Activated effector memory CD4-positive, alpha-beta T cell treated with anti-CD3 and anti-CD28 coated beads, Interleukin-2, amount 50 U/mL, for 16 hours (primary cell): ENCODE measurements at regions not wholly inside any gene's neighbourhood (a gene's known extent, or its start where the extent isn't known, plus 50 kb on each side); places are given as distances from the start of the nearest gene placed in this dataset.
"Not testable (repeated sequence)": the region's sequence is repeated elsewhere in the genome, so short reads cannot be mapped to it uniquely, and the experiment has no call there.

Source experiments
- DNase-seq: peaks from one replicate; pipeline ENCODE4 v3.0.0-alpha.2; 2020

- no peak for DNase-seq
Measured at GRCh38 chr13:44652168-44652567, 76.0 kb upstream of the TSC22D1 start.

- no peak for DNase-seq
Measured at GRCh38 chr13:44651724-44652123, 75.6 kb upstream of the TSC22D1 start.

GRCh38 chr13:44651209-44651608 is 75.1 kb upstream of the TSC22D1 start:
- DNase-seq = no peak

- no peak for DNase-seq
Measured at GRCh38 chr13:44649834-44650233, 73.7 kb upstream of the TSC22D1 start.

- DNase-seq = no peak
Measured at GRCh38 chr13:44649104-44649428, 72.9 kb upstream of the TSC22D1 start.

GRCh38 chr13:44648392-44649103 is 72.4 kb upstream of the TSC22D1 start:
- DNase-seq = no peak

GRCh38 chr13:44647560-44647959 is 71.4 kb upstream of the TSC22D1 start:
- not testable (repeated sequence) for DNase-seq

GRCh38 chr13:44646044-44646443 is 69.9 kb upstream of the TSC22D1 start:
- DNase-seq = no peak

GRCh38 chr13:44643256-44643655 is 67.1 kb upstream of the TSC22D1 start:
- DNase-seq = no peak

GRCh38 chr13:44637581-44637980 is 61.5 kb upstream of the TSC22D1 start:
- no peak for DNase-seq

- no peak for DNase-seq
Measured at GRCh38 chr13:44629465-44630183, 53.5 kb upstream of the TSC22D1 start.

GRCh38 chr13:44628826-44629225 is 52.7 kb upstream of the TSC22D1 start:
- not testable (repeated sequence) for DNase-seq

GRCh38 chr13:44627441-44627840 is 51.3 kb upstream of the TSC22D1 start:
- DNase-seq = no peak

- DNase-seq = no peak
Measured at GRCh38 chr13:44626176-44626575, 50.0 kb upstream of the TSC22D1 start.
